PFSK-1 (cell line): ENCODE measurements at regions not wholly inside any gene's neighbourhood (a gene's known extent, or its start where the extent isn't known, plus 50 kb on each side); places are given as distances from the start of the nearest gene placed in this dataset.

Experiments
- FOXP2 ChIP-seq: optimal IDR thresholded peaks from 2 replicates; pipeline ENCODE3; 2011; ENCODE audit warnings: borderline replicate concordance, control low read depth, inconsistent platforms; ENCODE audit not compliant: insufficient read depth; ENCODE audit errors: extremely low read length, extremely low read depth
- POLR2AphosphoS5 ChIP-seq: IDR thresholded peaks from 2 replicates; pipeline ENCODE4 v1.6.1; 2012; ENCODE audit warnings: low read depth, mild to moderate bottlenecking, control low read depth, low read length, moderate library complexity
- SIN3A ChIP-seq: IDR thresholded peaks from 2 replicates; pipeline ENCODE4 v1.6.1; 2012; ENCODE audit warnings: mild to moderate bottlenecking, low read length, moderate library complexity, borderline replicate concordance; ENCODE audit not compliant: insufficient read depth
- TAF1 ChIP-seq: IDR thresholded peaks from 2 replicates; pipeline ENCODE4 v1.6.1; 2012; ENCODE audit warnings: low read length, control low read depth, borderline replicate concordance; ENCODE audit not compliant: insufficient read depth
- TF ChIP-seq, protein P1 (sequence below), 2 experiments: IDR thresholded peaks; 2 replicates each; pipeline versions ENCODE4 v1.6.1 to v1.8.0; 2011 to 2012; ENCODE audit warnings: low read depth in 2 of 2, low read length in 2 of 2, control low read depth in 1 of 2, inconsistent platforms in 1 of 2, mild to moderate bottlenecking in 1 of 2, moderate library complexity in 1 of 2; ENCODE audit not compliant: insufficient read depth in 1 of 2

- TF ChIP-seq FOXP2 (no peak), POLR2AphosphoS5 (no peak), TAF1 (no peak), SIN3A (no peak)
- TF ChIP-seq, protein P1, sequence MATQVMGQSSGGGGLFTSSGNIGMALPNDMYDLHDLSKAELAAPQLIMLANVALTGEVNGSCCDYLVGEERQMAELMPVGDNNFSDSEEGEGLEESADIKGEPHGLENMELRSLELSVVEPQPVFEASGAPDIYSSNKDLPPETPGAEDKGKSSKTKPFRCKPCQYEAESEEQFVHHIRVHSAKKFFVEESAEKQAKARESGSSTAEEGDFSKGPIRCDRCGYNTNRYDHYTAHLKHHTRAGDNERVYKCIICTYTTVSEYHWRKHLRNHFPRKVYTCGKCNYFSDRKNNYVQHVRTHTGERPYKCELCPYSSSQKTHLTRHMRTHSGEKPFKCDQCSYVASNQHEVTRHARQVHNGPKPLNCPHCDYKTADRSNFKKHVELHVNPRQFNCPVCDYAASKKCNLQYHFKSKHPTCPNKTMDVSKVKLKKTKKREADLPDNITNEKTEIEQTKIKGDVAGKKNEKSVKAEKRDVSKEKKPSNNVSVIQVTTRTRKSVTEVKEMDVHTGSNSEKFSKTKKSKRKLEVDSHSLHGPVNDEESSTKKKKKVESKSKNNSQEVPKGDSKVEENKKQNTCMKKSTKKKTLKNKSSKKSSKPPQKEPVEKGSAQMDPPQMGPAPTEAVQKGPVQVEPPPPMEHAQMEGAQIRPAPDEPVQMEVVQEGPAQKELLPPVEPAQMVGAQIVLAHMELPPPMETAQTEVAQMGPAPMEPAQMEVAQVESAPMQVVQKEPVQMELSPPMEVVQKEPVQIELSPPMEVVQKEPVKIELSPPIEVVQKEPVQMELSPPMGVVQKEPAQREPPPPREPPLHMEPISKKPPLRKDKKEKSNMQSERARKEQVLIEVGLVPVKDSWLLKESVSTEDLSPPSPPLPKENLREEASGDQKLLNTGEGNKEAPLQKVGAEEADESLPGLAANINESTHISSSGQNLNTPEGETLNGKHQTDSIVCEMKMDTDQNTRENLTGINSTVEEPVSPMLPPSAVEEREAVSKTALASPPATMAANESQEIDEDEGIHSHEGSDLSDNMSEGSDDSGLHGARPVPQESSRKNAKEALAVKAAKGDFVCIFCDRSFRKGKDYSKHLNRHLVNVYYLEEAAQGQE (IDR thresholded peaks at IDR 0.05; ENCODE audit: insufficient read depth in 1 of 2, low read depth in 2 of 2, low read length in 2 of 2): no peak
Observed at GRCh38 chr1:79197421-79197820, 190.9 kb upstream of the ADGRL4 start.

DNA sequence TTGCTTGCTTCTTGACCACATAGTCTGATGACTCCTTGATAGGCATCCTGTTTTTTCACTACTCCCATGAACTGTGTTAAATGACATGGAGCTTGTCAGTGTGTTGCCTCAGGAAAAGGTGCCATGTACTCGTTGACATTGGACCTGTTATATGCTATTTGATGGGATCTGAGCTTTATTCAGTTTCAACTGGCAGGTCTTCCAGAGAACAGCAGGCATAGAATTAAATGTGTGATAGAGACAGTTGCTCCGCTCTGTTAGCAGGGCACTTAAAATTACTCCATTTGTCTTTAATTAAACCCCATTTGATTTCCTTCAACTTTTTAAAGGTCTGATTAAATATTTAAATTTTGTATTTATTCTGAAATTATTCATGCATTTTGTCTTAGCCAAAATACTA lies 189.7 kb upstream of the ADGRL4 start:
- TF ChIP-seq TAF1 (no peak), POLR2AphosphoS5 (no peak), SIN3A (no peak), FOXP2 (no peak)
- TF ChIP-seq, protein P1 (IDR thresholded peaks at IDR 0.05; ENCODE audit: insufficient read depth in 1 of 2, low read depth in 2 of 2, low read length in 2 of 2): no peak

DNA sequence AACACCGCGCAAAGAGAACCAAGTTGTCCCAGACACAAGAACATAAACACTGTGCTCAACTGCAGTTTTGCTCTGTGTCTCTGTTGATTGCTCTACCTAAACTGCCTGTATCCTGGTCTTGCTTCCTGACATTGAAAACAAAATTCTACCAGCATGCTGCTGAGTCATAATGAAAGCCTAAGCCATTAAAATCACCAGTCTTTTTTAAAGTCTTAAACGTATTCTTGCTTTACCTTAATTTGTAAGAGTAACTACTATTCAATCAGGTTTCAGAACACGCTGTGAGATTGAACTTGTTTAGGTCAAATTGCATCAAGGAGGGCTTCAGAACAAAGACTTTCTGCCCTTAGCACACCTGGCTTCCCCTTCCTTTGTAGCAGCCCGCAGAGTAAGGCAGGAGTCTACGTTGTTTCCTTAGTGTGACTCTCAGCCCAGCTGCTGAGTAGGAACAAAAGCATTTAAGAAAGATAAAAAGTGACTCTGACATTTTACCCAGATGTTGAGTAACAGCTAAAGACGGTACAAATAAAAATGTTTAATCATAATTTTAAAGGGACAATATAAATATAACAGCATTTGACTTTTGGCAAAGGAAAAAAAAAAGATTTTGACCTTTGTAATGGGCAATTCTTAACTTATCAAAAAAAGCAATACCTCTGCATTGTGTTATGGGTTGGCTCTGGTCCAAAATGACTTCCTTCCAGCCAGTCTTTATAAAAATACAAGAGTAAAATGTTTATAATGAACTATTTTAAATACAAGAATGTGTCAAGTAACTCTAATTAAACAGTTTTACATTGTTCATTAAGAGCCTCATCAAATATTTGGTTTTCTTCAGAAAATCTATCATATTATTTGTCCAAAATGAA lies 186.9 kb upstream of the ADGRL4 start:
- TF ChIP-seq, protein P1 (IDR thresholded peaks at IDR 0.05; ENCODE audit: insufficient read depth in 1 of 2, low read depth in 2 of 2, low read length in 2 of 2): no peak
- TF ChIP-seq TAF1: peak; percentile 19; the same call in 1 of the 2 replicates

DNA sequence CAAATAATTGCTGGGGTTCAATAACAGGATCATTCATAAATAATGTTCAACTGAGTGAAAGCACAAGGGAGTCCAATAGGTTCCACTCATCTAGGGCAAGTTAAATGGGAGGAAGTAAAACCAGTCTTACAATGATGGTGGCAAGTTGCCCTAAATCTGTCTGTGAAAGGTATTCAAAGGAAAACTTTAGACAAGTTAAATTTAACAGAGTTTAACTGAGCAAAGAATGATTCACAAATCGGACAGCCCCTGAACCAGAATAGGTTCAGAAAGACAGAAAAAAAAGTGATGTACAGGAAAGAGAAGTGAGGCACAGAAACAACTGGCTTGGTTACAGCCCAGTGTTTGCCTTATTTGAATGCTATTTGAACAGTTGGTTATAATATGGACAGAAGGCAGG lies 183.5 kb upstream of the ADGRL4 start:
- no peak for TF ChIP-seq FOXP2

DNA sequence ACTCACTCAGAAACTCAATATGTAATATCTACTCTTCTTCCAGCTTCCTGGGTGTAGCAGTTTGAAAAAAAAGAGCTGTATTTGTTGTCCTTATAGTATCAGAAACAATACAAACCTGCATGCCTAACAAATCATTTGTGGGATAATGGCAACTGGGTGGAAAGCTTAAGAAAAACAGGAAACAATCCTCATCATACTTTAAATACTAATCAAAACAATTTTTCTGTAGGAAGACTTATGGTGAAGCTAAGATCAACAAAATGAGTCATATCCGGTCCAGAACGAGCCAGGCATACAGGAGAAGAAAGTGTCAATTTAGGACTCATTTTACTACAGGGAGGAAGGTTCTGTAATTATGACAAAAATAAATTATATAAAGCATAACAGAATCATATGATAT lies 181.8 kb upstream of the ADGRL4 start:
- no peak for TF ChIP-seq FOXP2

- TF ChIP-seq POLR2AphosphoS5: no peak
- TF ChIP-seq, protein P1 (IDR thresholded peaks at IDR 0.05; ENCODE audit: insufficient read depth in 1 of 2, low read depth in 2 of 2, low read length in 2 of 2): no peak
Observed at GRCh38 chr1:79186260-79186659, 179.7 kb upstream of the ADGRL4 start.
